Retinal pigment epithelial cell (primary cell): ENCODE measurements at regions not wholly inside any gene's neighbourhood (a gene's known extent, or its start where the extent isn't known, plus 50 kb on each side); places are given as distances from the start of the nearest gene placed in this dataset.

Experiments
- DNase-seq: peaks from one replicate; pipeline ENCODE4 v3.0.0-alpha.2; 2010; ENCODE audit warnings: low read depth
- H3K4me3 ChIP-seq: 2 replicates; pipeline ENCODE4 v1.5.1; 2011; ENCODE audit warnings: mild to moderate bottlenecking, low read length, control low read depth, moderate library complexity
- CTCF ChIP-seq: conservative IDR thresholded peaks from 2 replicates; pipeline ENCODE4 v1.5.1; 2011; ENCODE audit warnings: low read depth, low read length, control low read depth, inconsistent platforms

- no peak for TF ChIP-seq CTCF
- H3K4me3 ChIP-seq, result no peak overlapping the region
- DNase-seq, result no peak
Observed at GRCh38 chr4:52192001-52192400, 140.9 kb downstream of the SPATA18 start.

- DNase-seq, result peak; percentile 77
- H3K4me3 ChIP-seq, result no peak overlapping the region
- no peak for TF ChIP-seq CTCF
Observed at GRCh38 chr4:52192721-52193135, 141.6 kb downstream of the SPATA18 start.

GRCh38 chr4:52195869-52196268 lies 144.8 kb downstream of the SPATA18 start:
- no peak for TF ChIP-seq CTCF
- H3K4me3 ChIP-seq, result no peak overlapping the region
- DNase-seq, result no peak

GRCh38 chr4:52196606-52197130 lies 145.6 kb downstream of the SPATA18 start:
- H3K4me3 ChIP-seq, result no peak overlapping the region
- no peak for DNase-seq
- no peak for TF ChIP-seq CTCF

GRCh38 chr4:52197306-52197705 lies 146.2 kb downstream of the SPATA18 start:
- TF ChIP-seq CTCF, result no peak
- no peak overlapping the region for H3K4me3 ChIP-seq
- DNase-seq, result no peak

- no peak overlapping the region for H3K4me3 ChIP-seq
- DNase-seq, result no peak
- no peak for TF ChIP-seq CTCF
Observed at GRCh38 chr4:52198294-52198693, 147.2 kb downstream of the SPATA18 start.

GRCh38 chr4:52199574-52200338 lies 148.7 kb downstream of the SPATA18 start:
- no peak for TF ChIP-seq CTCF
- no peak overlapping the region for H3K4me3 ChIP-seq
- DNase-seq, result peak; percentile 89
